NCI-H226 (cell line): ENCODE measurements at regions not wholly inside any gene's neighbourhood (a gene's known extent, or its start where the extent isn't known, plus 50 kb on each side); places are given as distances from the start of the nearest gene placed in this dataset.

Source experiments
- DNase-seq: peaks from one replicate; pipeline ENCODE4 v3.0.0-alpha.2; 2015

DNA sequence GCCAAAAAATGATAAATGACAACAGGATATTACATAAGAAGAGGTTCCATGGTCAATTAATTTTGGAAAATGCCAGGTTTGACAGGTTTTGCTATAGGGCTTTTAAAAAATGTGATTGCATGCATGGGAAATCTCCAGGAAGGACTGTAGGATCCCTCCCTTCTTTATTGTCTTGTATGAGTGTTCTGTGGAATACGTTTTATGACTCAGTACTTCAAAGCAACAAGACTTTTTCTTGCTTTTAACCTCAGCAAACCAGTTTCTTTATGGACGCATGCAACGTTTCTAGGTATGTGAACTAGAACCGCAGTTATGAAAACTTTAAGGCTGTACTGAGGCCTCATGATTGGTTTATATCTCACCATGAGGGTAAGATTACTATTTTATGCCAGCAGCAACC, 76.6 kb upstream of the NTRK2 start:
- no peak for DNase-seq

DNA sequence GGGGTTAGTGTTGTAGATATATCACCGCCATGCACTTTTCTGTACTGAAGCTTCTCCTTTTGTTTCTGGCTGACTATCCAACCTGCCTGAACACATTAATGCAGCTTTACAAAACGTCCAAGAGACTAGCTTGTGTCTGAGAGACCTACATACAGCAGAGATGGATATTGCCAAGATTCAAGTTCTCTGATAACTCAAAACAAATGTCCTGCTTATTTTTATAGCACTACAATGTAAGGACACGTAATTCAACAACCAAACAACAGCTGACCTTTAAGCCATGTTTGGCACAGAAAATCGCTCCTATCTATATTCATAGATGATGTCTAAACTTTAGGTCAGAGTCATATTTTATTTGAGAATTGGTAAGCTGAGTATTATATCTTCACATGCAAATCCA, 76.2 kb upstream of the NTRK2 start:
- DNase-seq, result no peak

DNA sequence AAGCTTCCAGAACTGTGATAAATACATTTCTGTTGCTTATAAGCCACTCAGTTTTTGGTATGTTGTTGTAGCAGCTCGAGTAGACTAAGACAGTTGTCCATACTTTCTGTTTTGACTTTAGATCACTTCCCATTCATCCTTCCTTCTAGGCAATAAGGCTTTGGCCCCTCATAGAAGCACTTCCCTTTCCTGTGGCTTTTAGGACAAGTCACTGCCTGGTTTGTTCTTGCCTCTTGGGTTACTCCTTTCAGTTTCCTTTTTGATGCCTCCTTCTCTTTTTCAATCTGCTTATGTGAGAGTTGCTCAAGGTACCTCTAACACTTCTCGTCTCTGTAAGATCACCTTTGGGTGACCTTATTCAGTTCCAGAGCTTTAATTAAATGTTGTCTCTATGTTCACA, 72.4 kb upstream of the NTRK2 start:
- no peak for DNase-seq

DNA sequence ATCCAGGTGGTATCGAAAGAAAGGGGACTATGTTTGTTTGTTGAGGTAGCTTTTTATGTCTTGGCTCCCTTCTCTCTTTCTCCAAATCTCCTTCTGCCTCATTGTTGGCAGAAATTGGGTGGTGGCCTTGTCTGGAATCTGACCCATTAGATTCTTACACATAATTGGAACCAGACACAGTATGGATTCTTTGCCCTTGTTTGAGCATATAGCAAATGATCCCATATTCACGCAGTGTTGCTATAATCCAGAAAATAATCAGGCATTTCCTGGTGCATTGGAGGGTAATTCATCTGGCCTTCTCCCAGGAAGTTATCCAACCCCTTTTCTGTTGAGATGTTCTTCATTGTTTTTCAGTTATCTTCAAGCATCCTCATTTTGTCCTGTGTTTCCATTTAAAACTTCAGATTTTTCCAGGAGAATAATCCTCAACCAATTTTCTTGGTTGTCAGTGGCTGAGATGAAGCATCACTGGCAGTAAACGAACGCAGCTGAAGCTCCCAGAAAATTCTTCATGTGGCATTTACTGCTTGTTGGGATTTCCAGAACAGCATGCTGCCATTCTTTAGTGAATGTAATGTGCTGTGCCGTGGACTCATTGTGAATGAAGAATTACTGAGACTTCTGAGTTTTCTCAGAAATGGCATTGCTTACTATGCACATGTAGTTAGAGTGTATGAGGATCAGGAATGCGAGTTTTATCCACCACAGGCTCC, 70.5 kb upstream of the NTRK2 start:
- DNase-seq, result no peak

DNA sequence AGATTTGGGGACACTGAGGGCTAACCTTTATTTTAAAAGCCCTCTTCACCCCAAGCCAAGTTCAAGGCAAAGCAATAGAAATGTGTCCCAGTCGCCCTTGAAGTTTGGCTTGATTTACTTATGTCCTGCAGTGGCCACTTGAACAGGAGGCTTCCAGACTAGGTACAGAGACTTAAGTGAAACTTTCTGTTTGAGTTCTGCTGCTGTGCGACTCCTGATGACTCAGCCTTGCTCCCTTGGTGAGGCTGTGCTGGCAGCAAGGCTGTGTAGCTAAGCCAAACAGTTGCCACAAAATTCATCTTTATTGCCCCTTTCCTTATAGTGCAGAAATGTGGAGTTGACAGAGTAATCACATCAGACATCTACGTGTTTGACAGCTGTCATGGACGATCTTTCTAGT, 68.8 kb upstream of the NTRK2 start:
- DNase-seq, result no peak

DNA sequence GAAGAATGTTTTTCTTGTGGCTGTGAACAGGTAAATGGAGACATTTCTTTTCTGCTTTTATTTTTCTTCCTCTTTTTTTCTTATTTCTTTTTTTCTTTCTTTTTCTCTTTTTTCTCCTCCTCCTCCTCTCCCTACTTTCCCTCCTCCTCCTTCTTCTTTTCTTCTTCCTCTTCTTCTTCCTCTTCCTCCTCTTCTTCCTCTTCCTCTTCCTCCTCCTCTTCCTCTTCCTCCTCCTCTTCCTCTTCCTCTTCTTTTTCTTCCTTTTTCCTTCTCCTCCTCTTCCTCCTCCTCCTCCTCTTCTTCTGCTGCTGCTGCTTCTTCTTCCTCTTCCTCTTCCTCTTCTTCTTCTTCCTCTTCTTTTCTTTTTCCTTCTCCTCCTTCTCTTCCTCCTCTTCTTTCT, 65.3 kb upstream of the NTRK2 start:
- DNase-seq, result no peak

DNA sequence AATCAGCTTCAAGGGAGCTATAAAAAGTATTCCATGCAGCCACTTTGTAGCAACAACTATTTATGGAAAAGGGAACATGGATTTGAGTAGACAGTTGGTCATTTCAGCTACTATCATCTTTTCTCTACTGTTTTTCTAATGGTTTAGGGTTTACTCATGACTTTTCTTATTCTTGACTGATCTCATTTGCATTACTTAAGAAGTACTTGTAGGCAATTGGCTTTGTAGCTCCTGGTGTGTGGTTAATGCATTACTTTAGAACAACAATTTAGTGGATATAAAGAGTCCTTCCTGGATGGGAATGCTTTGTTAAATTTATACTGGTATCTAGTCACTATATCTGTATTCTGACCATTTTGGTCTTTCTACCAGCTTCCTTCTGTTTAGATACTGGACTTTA, 59.8 kb upstream of the NTRK2 start:
- no peak for DNase-seq

DNA sequence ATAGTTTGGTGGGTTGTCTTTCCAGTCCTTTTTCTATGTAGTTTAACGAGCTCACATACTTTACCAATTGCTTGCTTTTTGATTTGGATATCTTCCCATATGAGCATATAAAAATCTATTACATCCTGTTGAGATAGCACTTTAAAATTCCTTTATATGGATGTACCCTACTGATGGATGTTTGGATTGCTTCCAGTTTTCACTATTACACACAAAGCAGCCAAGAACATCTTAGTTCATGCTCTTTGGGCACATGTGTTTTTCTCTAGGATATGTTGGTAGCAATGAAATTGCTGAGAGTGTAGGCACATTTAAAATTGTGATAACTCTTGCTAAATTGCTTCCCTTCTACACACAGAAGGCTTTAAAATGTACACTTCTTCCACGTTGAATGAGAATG, 56.1 kb upstream of the NTRK2 start:
- no peak for DNase-seq

DNA sequence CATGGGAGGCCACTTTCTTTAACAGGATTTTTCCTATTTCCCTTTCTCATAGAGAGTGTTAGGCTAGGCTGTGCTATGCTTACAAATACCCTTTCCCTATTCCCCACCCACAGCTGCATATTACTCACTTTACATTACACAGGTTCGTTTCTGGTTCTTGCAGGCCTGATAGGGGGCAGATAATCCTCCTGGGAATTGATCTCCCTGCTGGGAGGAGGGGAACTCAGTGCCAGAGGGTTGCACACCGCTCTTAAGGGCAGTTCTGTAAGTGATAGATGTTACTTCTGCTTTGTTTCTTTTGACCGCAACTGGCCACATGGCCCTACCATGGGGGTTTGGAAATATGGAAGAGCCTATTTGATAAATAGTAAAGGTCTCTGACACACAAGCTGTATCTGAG, 54.0 kb upstream of the NTRK2 start:
- DNase-seq, result no peak

DNA sequence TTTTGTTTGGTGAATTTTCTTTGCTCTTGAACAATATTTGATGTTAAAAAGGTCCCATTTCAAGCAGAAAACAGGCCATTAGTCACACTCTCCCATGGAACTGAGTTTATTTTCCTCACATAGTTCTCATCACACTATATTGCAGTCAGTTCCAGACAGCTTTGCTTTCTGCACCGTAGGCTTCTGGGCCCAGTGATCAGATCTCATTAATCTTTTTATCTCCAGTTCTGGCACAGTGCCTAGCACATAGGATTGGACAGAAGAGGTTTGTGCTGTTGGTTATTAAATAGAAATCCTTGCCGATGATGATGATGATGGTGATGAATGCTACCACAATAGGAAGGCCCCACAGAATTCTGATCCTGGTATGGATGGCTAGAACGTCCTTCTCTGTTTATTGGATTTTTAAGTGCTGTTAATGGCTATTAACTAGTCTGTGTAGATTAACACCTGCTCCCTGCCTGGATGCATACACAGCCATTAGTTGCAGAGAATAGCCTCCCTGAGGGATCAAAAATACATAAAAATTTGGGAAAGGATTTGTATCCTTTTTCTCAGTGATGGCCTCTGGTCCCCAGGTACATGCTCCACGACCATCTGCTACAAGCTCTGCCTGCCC, 52.0 kb upstream of the NTRK2 start:
- no peak for DNase-seq
